Memory B cell (primary cell): ENCODE measurements at regions not wholly inside any gene's neighbourhood (a gene's known extent, or its start where the extent isn't known, plus 50 kb on each side); places are given as distances from the start of the nearest gene placed in this dataset.

ENCODE experiments used
- ATAC-seq: fragments of 150-1000 bp; cut with Tn5 transposase; 2 replicates; pipeline ENCODE4 v1.10.0; 2021; ENCODE audit warnings: low read depth, mild to moderate bottlenecking, moderate library complexity
- DNase-seq, 2 donors: peaks; one replicate each; pipeline ENCODE4 v3.0.0; 2022; ENCODE audit warnings: low spot score in 2 of 2
- H3K27ac Mint-ChIP-seq: one replicate; pipeline ENCODE4 v1.8.0; 2022; ENCODE audit warnings: mild to moderate bottlenecking, moderate library complexity, mixed read lengths
- H3K27me3 Mint-ChIP-seq: one replicate; pipeline ENCODE4 v1.8.0; 2022; ENCODE audit warnings: mixed read lengths
- H3K36me3 Mint-ChIP-seq: one replicate; pipeline ENCODE4 v1.8.0; 2022; ENCODE audit warnings: mild to moderate bottlenecking, mixed read lengths
- H3K4me1 Mint-ChIP-seq: one replicate; pipeline ENCODE4 v1.8.0; 2022; ENCODE audit warnings: mixed read lengths
- H3K4me3 Mint-ChIP-seq: one replicate; pipeline ENCODE4 v1.8.0; 2022; ENCODE audit warnings: mild to moderate bottlenecking, moderate library complexity, mixed read lengths
- H3K9me3 Mint-ChIP-seq: one replicate; pipeline ENCODE4 v1.8.0; 2022; ENCODE audit warnings: mixed read lengths

- no peak overlapping the region for H3K27ac Mint-ChIP-seq
- H3K4me3 Mint-ChIP-seq: no peak overlapping the region
- H3K27me3 Mint-ChIP-seq: no peaks in the 10 kb centered on the region
- no peak for DNase-seq
- ATAC-seq: no peak
- H3K36me3 Mint-ChIP-seq: no peaks in the 10 kb centered on the region
- no peaks in the 10 kb centered on the region for H3K9me3 Mint-ChIP-seq
- H3K4me1 Mint-ChIP-seq: no peaks in the 10 kb centered on the region
Measured at GRCh38 chr12:84691266-84691665, 221.3 kb downstream of the SLC6A15 start.

- DNase-seq (no peak), ATAC-seq (no peak)
- no peaks in the 10 kb centered on the region for H3K36me3 Mint-ChIP-seq
- no peak overlapping the region for H3K27ac Mint-ChIP-seq
- H3K9me3 Mint-ChIP-seq: no peaks in the 10 kb centered on the region
- H3K4me3 Mint-ChIP-seq: no peak overlapping the region
- no peaks in the 10 kb centered on the region for H3K27me3 Mint-ChIP-seq
- no peaks in the 10 kb centered on the region for H3K4me1 Mint-ChIP-seq
Measured at GRCh38 chr12:84689638-84690037, 223.0 kb downstream of the SLC6A15 start.

GRCh38 chr12:84685379-84685778, 227.2 kb downstream of the SLC6A15 start:
- Mint-ChIP-seq H3K27me3 (no peaks in the 10 kb centered on the region), H3K4me3 (no peak overlapping the region), H3K4me1 (no peaks in the 10 kb centered on the region), H3K27ac (no peak overlapping the region), H3K36me3 (no peaks in the 10 kb centered on the region), H3K9me3 (no peaks in the 10 kb centered on the region)
- DNase-seq (no peak), ATAC-seq (no peak)

DNA sequence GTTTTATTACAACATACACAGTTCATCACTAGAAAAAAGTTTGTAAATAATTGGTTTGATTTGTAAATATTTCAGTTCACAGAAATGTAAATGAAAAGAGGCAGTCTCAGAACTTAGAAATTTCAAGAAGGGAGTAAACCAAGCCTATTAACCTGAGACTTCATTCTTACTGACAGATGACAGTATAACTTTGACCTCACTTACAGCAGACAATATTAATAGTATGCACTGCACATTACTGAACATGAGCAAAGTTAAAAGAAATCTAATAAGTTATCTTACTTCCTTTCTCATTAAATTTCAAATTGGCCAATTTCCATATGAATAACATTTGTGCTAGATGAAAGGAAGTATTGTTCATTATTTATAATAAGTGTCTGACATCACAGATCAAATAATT, 235.8 kb downstream of the SLC6A15 start:
- no peak overlapping the region for H3K4me3 Mint-ChIP-seq
- H3K27ac Mint-ChIP-seq: no peak overlapping the region
- H3K27me3 Mint-ChIP-seq: no peaks in the 10 kb centered on the region
- H3K36me3 Mint-ChIP-seq: no peaks in the 10 kb centered on the region
- DNase-seq: no peak
- no peaks in the 10 kb centered on the region for H3K9me3 Mint-ChIP-seq
- ATAC-seq: no peak
- no peaks in the 10 kb centered on the region for H3K4me1 Mint-ChIP-seq

GRCh38 chr12:84661786-84662185, 250.8 kb downstream of the SLC6A15 start:
- no peak overlapping the region for H3K4me3 Mint-ChIP-seq
- no peak for ATAC-seq
- H3K27ac Mint-ChIP-seq: no peak overlapping the region
- no peak for DNase-seq
- no peaks in the 10 kb centered on the region for H3K27me3 Mint-ChIP-seq
- H3K4me1 Mint-ChIP-seq: no peaks in the 10 kb centered on the region
- H3K36me3 Mint-ChIP-seq: no peaks in the 10 kb centered on the region
- H3K9me3 Mint-ChIP-seq: no peaks in the 10 kb centered on the region

DNA sequence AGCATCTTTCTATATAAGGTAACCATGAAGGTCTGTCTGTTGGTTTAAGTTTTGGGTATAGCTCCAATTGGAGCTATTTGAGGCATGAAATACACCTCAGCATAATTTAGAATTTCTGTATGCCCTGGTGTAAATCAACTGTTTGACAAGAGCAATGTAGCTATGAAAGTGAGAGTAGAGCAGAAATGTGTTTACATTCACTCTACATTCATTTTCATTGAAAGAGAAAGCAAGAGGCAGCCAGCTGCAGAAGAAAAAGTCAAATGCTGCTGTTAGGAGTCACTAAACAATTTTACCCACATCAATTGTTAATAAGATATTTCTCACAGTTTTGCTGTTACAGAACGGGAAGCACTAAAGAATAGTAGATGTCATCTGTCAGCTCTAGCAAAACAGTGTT, 252.5 kb downstream of the SLC6A15 start:
- Mint-ChIP-seq H3K27me3 (no peaks in the 10 kb centered on the region), H3K4me3 (no peak overlapping the region), H3K9me3 (no peaks in the 10 kb centered on the region), H3K4me1 (no peaks in the 10 kb centered on the region), H3K27ac (no peak overlapping the region), H3K36me3 (no peaks in the 10 kb centered on the region)
- DNase-seq: no peak
- no peak for ATAC-seq

DNA sequence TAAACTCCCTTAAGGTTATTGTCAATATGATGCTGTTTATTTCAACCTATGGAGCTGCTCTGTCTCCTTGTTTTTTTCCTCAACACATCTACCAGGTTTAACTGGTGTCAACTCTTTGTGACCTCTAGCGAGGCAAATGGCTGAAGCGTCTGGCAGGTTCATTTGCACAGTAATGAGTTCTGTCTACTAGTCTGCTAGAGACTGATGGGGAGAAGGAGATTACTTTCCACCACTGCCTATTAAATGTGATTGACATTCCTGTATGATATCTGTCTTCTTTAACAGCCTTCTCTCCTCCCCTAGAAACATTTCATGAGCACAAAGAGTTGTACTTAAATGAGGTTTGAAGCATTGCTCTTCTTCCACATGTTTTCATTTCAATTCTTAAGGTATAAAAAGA, 253.7 kb downstream of the SLC6A15 start:
- DNase-seq (no peak), ATAC-seq (no peak)
- no peaks in the 10 kb centered on the region for H3K27me3 Mint-ChIP-seq
- no peaks in the 10 kb centered on the region for H3K4me1 Mint-ChIP-seq
- H3K36me3 Mint-ChIP-seq: no peaks in the 10 kb centered on the region
- no peak overlapping the region for H3K27ac Mint-ChIP-seq
- H3K4me3 Mint-ChIP-seq: no peak overlapping the region
- no peaks in the 10 kb centered on the region for H3K9me3 Mint-ChIP-seq

DNA sequence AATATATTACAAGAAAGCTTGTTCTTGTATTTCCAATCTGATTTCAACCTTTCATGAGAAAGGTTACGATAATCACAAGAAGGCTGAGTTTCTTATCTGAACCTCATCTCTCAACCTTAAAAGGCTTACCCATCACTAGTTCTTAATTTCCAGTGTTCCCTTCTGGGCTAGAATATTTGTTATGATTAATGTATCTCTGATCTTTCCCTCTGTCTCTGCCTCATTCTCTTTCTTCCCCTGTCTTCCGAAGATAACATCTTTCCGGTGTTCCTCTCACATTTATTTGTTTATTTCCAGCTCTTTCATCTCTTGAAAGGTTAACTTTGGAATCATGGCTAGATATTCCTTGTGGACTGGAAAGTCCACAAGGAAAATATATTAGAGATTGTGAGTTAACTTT, 255.9 kb downstream of the SLC6A15 start:
- Mint-ChIP-seq H3K9me3 (no peaks in the 10 kb centered on the region), H3K4me3 (no peak overlapping the region), H3K27me3 (no peaks in the 10 kb centered on the region), H3K4me1 (no peaks in the 10 kb centered on the region), H3K36me3 (no peaks in the 10 kb centered on the region), H3K27ac (no peak overlapping the region)
- ATAC-seq (no peak), DNase-seq (no peak)

- no peaks in the 10 kb centered on the region for H3K9me3 Mint-ChIP-seq
- H3K4me1 Mint-ChIP-seq: no peaks in the 10 kb centered on the region
- no peak overlapping the region for H3K4me3 Mint-ChIP-seq
- no peaks in the 10 kb centered on the region for H3K27me3 Mint-ChIP-seq
- no peak for ATAC-seq
- H3K36me3 Mint-ChIP-seq: no peaks in the 10 kb centered on the region
- H3K27ac Mint-ChIP-seq: no peak overlapping the region
- DNase-seq: no peak
Measured at GRCh38 chr12:84653482-84653881, 259.1 kb downstream of the SLC6A15 start.

DNA sequence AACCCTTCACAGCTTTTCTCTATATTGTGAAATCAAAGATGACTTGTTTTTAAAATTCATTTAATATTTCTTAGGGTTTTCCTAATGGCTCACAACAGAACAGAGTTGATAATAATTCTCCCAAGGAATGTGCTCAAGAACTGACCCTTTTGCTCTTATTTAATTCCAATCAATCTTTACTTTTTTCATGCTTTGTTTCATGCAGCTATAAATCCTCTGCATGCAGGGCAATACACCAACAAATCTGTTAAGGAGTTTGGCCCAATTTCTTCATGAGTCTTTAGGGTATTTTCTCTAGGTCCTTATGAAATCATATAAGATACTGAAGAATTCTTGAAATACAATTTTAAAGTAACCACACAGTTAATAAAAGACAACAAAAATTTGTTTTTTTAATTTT, 264.2 kb downstream of the SLC6A15 start:
- H3K27ac Mint-ChIP-seq: no peak overlapping the region
- H3K4me3 Mint-ChIP-seq: no peak overlapping the region
- no peaks in the 10 kb centered on the region for H3K4me1 Mint-ChIP-seq
- no peaks in the 10 kb centered on the region for H3K9me3 Mint-ChIP-seq
- DNase-seq (no peak), ATAC-seq (no peak)
- H3K27me3 Mint-ChIP-seq: no peaks in the 10 kb centered on the region
- no peaks in the 10 kb centered on the region for H3K36me3 Mint-ChIP-seq

- ATAC-seq: no peak
- no peak for DNase-seq
- Mint-ChIP-seq H3K9me3 (no peaks in the 10 kb centered on the region), H3K27ac (no peak overlapping the region), H3K4me1 (no peaks in the 10 kb centered on the region), H3K36me3 (no peaks in the 10 kb centered on the region), H3K4me3 (no peak overlapping the region), H3K27me3 (no peaks in the 10 kb centered on the region)
Measured at GRCh38 chr12:84644908-84645307, 267.7 kb downstream of the SLC6A15 start.

GRCh38 chr12:84643993-84644392, 268.6 kb downstream of the SLC6A15 start:
- Mint-ChIP-seq H3K27ac (no peak overlapping the region), H3K4me1 (no peaks in the 10 kb centered on the region), H3K27me3 (no peaks in the 10 kb centered on the region), H3K36me3 (no peaks in the 10 kb centered on the region), H3K9me3 (no peaks in the 10 kb centered on the region), H3K4me3 (no peak overlapping the region)
- ATAC-seq (no peak), DNase-seq (no peak)

- no peaks in the 10 kb centered on the region for H3K4me1 Mint-ChIP-seq
- H3K9me3 Mint-ChIP-seq: no peaks in the 10 kb centered on the region
- no peak overlapping the region for H3K4me3 Mint-ChIP-seq
- no peak overlapping the region for H3K27ac Mint-ChIP-seq
- ATAC-seq: no peak
- no peaks in the 10 kb centered on the region for H3K27me3 Mint-ChIP-seq
- H3K36me3 Mint-ChIP-seq: no peaks in the 10 kb centered on the region
- no peak for DNase-seq
Measured at GRCh38 chr12:84641940-84642545, 270.6 kb downstream of the SLC6A15 start.

DNA sequence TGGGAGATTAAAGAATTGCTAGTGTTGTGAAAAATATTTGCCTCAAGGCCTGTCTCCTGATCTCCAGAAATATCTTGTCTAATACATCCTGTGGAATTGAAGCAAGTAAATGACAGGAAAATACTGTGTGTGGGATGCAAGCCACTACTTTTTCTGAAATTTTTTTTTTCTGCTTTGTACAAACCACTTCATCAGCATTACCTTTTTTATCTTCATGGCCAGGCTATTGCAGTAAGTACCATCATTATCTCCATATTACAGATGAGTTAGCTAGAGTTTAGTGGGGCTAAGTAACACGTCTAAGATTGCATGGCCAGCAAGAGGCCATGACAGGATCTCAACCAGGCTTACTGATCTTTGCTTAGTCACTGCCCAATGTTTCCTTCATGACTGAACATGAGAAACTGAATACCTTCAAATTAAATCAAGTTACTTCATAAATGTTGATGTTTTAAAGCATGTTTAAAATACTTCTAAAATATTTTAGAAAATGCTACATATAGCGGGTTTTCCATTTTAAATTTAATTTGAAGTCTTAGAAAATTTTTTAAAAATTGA, 273.7 kb downstream of the SLC6A15 start:
- Mint-ChIP-seq H3K27me3 (no peaks in the 10 kb centered on the region), H3K27ac (no peak overlapping the region), H3K36me3 (no peaks in the 10 kb centered on the region), H3K4me3 (no peak overlapping the region), H3K4me1 (no peaks in the 10 kb centered on the region), H3K9me3 (no peaks in the 10 kb centered on the region)
- ATAC-seq (no peak), DNase-seq (no peak)

DNA sequence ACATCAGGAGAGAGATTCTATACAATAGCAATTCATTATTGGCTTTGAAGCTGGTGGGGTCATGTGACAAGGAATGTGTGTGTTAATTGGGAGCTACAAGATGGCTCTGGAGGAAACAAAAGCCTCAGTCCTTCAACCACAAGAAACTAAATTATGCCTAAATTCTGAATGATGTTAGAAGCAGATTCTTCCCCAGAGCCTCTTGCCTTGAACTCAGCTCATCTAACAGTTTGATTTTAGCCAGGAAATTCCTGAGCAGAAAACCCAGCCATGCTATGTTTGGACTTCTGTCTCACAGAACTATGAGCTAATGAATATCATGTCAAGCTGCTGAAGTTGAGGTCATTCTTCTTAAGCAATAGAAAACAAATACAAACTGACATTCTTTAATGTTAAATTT, 274.7 kb downstream of the SLC6A15 start:
- H3K4me1 Mint-ChIP-seq: no peaks in the 10 kb centered on the region
- H3K36me3 Mint-ChIP-seq: no peaks in the 10 kb centered on the region
- no peaks in the 10 kb centered on the region for H3K27me3 Mint-ChIP-seq
- H3K9me3 Mint-ChIP-seq: no peaks in the 10 kb centered on the region
- H3K27ac Mint-ChIP-seq: no peak overlapping the region
- no peak overlapping the region for H3K4me3 Mint-ChIP-seq
- no peak for DNase-seq
- ATAC-seq: no peak
